Globus pallidus (tissue), 1 donor: ENCODE measurements at regions not wholly inside any gene's neighbourhood (a gene's known extent, or its start where the extent isn't known, plus 50 kb on each side); places are given as distances from the start of the nearest gene placed in this dataset.
"Not testable (repeated sequence)": the region's sequence is repeated elsewhere in the genome, so short reads cannot be mapped to it uniquely, and the experiment has no call there.

Experiments used
- DNase-seq: peaks from one replicate; pipeline ENCODE4 v3.0.0-alpha.2; 2015; ENCODE audit warnings: low spot score

DNA sequence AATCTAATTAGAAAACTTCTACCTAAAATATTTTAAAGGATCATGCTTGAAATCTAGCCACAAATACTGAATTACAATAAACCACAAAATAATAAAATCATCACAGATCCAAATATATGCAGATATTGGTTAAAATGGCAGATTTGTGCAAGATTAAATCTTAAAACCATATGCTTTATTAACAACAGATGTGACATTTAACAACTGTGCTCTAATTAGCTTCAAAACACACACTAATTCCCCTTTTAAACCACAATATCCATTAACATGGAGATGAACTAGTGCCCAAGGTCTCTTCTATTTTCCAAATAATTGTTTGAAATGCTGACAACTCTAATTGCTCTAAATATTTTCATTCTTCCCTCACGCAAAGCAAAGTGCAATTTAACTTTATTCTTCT is 1530.3 kb downstream of the SI start:
- DNase-seq: no peak

DNA sequence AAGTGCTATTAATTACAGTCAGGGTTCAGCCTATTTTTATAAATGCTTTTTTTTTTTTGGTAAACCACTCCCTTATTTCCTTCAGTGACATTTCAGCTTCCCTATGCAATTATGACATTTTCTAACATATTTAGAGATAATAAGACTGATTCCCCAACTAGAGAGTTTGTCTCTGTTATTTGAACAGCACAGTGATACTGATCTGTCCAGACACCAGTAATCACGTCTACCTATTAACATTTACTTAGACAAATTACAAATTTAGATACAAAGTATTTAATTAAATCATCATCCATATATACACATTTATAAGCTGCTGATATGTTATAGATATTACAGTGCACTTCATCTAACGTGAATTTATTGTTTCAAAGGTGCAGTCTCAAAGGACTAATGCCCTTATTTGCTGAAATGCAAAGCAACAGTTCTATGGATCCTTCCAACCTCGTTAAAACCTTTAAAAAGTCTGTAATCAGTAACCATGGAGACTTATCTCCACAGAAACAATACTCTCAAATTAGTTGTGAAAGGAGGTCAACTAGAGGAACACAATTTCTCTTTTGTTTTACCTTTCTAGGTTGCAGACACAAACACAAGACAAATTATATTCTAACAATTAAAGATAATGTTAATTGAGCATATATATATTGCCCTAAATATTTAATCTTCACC is 1531.1 kb downstream of the SI start:
- no peak for DNase-seq

DNA sequence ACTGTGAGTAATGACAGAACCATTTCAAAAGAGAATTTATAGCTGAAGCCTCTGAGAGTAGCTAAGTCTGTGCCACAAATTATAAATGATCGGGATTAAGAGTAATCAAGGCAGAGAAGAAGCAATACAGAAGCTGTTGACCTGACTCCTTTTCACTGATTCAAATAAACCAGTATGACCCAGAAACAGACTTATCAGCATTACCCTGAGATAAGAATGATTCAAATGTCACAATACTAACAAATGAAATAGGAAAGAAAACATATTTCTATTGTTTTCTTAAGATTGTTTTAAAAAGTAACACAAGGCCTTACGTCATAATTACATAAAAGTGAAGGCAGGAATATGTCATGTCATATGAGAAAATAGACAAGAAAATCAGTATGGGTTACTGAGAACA is 1534.6 kb downstream of the SI start:
- DNase-seq: no peak

DNA sequence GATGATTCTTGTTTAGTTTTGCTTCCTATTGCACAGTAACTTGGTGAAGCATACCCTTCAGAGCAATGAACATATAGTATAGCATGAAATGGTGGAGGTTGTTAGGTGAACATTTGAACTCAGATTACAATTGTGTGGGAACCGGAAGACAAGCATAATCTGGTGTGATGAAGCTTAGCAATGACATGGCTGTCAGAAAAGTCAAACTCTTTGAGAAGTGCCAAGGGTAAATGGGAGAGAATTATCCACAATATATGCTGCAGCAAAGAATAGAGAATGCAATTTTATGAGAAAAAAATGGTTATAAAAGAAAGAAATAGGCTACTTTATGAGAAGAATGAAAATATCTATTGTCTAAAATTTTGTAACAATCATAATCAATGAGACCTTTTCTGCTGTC is 1536.7 kb downstream of the SI start:
- DNase-seq: no peak

DNA sequence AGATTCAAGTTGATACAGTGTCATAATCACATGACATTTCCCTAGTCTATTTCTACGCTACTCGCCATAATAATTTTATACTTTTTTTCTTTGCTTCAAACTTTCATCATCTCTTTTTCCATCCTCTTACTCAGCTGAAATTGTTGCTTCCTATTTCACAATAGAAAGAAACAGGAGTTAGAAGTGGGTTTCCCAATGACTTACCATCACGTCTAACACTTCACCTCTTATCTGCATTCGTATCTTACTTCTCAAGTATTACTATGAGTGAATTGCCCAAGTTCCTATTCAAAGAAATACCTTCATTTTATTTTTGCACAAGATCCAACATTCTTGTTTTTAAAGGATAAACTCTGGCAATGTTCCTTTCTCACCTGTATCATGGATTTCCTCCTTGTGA is 1539.9 kb downstream of the SI start:
- no peak for DNase-seq

DNA sequence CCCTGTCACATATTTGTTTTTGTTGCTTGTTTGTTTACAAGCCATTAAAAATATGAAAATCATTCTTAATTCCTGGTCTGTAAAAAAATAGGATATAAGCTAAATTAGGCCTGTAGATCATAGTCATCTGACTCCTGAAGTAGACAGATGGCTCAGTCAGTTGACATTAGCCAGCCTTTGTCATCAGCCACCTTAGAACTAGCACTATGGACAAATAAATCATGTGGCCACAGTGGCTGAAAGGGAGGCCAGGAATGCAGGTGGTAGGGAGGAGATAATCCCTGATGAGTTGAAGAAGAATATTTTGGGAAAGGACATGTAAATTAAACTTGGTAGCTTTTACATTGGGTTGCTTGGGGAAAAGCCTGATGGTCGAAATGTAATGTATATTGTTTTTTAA is 1544.9 kb downstream of the SI start:
- DNase-seq: no peak

DNA sequence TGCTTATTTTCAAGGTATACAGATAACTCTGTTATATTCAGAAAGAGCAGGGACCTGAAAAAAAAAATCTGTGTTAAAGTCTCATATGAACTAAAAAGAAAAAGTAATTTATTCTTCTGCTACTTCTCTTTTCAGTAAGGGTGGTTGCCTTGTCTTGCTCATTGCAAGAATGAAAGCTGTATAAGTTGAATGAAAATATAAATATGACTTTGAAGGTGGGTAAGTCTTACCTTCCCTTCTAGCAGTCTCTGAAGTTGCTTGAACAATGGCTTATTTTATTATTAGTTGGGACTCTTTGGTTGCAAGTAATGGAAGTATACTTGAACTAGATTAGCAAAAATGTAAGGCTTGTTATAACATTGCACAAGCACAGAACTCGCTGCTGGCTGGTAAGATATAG is 1554.9 kb downstream of the SI start:
- no peak for DNase-seq

DNA sequence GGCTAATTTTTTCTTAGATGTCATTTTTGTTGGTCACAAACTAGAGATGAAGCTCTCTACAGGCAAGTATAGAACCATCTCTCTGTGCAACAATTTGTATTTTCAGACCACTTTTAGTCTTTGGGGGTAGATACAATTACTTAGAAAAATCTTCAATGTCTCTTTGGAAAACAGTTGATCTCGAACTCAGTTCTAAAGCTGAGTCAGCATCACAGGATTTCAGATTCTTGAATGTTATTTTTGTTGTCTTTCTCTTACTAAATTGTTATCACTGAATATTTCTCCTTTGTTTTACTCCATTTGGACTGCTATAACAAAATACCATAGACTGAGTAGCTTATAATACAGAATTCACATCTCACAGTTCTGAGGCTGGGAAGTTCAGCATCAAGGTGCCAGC is 1557.0 kb downstream of the SI start:
- DNase-seq: no peak

DNA sequence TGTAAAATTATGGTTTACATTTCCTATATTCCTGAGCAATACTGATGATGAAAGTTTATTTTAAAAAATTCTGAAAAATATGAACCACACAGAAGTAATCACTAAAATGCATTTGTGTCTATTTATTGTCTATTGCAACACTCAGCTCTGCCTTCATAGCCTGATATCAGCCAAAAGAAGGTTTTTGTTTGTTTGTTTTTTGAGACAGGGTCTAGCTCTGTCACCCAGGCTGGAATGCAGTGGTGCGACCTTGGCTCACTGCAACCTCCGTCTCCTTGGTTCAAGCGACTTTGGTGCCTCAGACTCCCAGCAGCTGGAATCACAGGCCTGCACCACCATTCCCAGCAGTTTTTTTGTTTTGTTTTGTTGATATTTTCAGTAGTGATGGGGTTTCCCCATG is 1560.2 kb downstream of the SI start:
- no peak for DNase-seq

DNA sequence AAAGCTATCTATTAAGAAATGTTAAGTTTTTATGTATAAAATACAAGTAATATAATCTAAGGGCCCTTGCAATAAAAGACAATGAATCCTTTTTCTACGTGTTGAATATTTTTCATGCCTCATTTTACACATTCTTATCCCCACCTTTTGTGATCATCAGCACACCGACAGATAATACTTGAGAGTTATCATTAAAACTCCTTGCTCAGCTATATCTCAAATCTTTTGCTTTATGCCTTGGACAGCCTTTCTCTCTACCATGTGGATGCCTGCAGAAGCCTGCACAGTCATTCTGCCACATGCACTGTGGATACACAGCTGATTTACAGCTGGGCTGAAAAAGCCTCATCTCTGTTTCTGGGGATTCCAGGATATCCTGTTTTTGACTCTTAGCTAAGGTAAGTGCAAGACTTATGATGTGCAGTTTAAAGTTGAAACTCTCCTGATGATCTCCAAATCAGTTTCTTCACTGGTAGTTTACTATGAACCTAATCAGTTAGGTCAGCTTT is 1565.1 kb downstream of the SI start:
- DNase-seq: no peak

DNA sequence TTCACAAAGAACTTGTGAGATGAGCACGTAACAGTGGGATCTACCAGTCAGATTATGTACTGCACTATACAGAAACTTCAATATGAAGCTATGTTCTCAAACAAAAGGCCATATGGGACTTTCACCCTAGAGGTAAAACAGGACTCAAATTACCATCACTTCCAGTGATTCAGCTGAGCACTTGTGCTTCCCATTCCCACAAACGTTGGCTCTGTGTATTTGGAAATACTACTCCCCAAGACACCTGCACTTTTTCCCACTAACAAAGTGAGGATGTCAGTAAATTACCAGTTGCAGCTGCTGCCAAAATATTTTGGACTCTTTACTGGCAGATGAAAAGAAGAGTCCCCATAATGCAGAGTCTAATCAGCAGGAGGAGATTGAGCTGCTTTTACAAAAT is 1570.1 kb downstream of the SI start:
- DNase-seq: no peak

DNA sequence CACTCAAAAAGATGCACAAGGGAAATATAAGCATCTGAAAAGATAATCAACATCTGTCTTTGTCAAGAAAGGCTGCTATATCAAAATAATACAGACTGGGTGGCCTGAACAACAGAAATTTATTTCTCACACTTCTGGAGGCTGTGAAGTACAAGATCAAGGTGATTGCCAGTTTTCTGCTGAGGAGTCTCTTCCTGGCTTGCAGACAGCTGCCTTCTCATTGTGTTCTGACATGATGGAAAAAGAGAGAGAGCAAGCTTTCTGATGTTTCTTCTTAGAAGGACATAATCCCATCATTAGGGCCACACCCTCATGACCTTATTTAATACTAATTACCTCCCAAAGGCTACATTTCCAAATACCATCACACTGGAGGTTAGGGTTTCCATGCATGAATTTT is 1573.3 kb downstream of the SI start:
- DNase-seq: no peak

DNA sequence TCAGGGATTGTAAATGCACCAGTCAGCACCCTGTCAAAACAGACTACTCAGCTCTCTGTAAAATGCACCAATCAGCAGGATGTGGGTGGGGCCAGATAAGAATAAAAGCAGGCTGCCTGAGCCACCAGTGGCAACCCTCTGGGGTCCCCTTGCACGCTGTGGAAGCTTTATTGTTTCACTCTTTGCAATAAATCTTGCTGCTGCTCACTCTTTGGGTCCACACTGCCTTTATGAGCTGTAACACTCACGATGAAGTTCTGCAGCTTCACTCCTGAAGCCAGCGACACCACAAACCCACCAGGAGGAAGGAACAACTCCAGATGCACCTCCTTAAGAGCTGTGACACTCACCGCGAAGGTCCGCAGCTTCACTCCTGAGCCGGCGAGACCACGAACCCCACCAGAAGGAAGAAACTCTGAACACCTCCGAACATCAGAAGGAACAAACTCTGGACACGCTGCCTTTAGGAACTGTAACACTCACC is 1578.5 kb downstream of the SI start:
- DNase-seq: not testable (repeated sequence)

DNA sequence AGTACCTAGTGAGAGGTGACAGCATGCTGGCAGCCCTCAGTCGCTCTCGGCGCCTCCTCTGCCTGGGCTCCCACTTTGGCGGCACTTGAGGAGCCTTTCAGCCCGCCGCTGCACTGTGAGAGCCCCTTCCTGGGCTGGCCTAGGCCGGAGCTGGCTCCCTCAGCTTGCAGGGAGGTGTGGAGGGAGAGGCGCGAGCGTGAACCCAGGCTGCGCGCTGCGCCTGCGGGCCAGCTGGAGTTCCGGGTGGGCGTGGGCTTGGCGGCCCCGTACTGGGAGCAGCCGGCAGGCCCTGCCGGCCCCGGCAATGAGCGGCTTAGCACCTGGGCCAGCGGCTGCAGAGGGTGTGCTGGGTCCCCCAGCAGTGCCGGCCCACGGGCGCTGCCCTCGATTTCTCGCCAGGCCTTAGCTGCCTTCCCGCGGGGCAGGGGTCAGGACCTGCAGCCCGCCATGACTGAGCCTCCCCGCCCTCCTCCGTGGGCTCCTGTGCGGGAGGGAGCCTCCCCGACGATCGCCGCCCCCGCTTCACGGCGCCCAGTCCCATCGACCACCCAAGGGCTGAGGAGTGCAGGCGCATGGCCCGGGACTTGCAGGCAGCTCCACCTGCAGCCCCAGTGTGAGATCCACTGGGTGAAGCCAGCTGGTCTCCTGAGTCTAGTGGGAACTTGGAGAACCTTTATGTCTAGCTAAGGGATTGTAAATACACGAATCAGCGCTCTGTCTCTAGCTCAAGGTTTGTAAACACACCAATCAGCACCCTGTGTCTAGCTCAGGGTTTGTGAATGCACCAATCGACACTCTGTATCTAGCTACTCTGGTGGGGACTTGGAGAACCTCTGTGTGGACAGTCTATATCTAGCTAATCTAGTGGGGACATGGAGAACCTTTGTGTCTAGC is 1579.2 kb downstream of the SI start:
- DNase-seq: not testable (repeated sequence)

DNA sequence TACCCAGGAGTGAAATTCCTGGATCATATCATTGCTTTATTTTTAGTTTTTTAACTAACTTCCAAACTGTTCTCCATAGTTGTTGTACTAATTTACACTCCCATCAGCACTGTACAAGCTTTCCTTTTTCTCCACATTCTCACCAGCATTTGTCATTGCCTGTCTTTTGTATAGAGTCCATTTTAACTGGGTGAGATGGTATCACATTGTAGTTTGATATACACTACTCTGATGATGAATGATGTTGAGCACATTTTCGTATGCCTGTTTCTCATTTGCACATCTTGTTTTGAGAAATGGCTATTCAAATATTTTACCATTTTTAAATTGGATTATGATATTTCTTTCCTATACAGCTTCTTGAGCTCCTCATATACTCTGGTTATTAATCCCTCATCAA is 1586.6 kb downstream of the SI start:
- no peak for DNase-seq

DNA sequence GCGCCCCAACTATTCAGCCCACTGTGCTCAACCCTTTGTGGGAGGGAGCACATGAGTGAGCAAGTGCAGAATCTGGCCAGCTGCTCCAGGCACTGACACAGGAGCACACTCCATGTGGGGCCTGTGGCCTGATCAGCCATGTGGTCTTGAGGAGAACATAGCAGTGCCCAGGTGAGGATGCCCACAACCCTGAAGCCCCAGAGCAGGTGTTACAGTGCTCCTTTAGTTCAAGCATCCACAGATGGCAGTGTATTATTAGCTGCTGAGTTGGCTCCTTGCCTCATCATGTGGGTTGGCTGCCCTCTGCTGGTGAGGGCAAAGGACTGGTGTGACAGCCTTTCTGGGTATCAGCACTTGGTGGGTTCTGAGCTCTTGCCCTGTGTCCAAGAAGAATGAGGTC is 1588.2 kb downstream of the SI start:
- DNase-seq: peak; percentile 11

DNA sequence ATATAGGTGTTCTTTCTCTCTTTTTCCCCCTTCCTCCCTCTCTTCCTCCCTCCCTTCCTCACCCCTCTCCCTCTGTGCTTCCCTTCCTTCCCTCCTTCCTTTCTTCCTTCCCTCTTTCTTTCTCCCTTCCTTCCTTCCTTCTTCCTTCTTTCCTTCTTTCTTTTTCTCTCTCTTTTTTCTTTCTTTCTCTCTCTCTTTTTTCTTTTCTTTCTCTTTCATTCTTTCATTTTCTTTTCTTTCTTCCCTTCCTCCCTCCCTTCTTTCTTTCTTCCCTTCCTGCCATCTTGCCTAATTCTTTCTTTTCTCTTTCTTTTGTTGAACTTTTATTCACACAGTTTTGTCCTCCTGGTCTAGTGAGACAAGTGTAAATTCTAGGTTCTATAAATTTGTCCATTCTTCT is 1595.6 kb downstream of the SI start:
- DNase-seq: no peak

DNA sequence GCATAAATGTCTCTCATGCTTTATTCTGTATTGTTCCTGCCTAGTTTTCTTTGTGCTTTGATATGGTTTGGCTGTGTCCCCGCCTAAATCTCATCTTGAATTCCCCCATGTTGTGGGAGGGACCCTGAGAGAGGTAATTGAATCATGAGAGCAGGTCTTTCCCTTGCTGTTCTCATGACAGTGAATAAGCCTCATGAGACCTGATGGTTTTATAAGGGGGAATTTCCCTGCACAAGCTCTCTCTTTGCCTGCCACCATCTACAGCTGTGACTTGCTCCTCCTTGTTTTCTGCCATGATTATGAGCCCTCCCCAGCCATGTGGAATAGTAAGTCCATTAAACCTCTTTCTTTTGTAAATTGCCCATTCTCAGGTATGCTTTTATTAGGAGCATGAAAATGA is 1596.6 kb downstream of the SI start:
- DNase-seq: no peak

DNA sequence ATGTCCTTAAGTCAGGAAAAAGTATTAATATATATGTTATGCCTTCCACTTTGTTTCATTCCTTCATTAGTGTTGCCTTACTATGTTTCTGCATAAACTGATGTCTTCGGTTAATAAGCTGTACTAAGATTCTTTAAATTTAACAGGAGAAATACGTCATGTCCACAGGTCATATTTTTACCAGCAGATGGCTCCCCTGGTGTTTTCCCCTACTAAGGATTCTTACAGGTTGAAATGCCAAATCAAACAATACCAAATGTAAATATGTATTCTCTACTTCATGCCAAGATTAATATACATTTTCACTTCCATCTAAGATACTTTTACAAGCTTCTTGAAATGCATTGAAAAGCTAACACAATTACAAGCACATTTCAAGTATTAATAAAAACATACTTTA is 1602.1 kb downstream of the SI start:
- DNase-seq: no peak

DNA sequence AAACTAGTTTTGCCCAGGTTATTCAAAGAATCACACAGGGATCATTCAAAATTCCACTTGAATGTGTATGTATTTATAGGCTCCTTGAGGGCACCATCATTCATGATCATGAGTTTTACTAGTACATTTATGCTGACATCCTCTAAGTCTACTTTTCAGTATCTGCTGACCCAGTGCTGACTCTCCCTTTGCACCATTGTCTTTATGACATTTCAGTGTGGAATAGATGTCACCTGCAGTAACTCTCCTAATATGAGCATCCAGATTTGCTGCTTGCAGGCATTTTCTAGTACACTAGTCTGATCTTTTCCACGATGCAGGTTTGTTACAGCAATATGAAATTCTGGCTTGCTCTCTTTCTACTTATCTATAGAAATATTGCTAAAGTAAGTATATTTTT is 1603.5 kb downstream of the SI start:
- DNase-seq: no peak

DNA sequence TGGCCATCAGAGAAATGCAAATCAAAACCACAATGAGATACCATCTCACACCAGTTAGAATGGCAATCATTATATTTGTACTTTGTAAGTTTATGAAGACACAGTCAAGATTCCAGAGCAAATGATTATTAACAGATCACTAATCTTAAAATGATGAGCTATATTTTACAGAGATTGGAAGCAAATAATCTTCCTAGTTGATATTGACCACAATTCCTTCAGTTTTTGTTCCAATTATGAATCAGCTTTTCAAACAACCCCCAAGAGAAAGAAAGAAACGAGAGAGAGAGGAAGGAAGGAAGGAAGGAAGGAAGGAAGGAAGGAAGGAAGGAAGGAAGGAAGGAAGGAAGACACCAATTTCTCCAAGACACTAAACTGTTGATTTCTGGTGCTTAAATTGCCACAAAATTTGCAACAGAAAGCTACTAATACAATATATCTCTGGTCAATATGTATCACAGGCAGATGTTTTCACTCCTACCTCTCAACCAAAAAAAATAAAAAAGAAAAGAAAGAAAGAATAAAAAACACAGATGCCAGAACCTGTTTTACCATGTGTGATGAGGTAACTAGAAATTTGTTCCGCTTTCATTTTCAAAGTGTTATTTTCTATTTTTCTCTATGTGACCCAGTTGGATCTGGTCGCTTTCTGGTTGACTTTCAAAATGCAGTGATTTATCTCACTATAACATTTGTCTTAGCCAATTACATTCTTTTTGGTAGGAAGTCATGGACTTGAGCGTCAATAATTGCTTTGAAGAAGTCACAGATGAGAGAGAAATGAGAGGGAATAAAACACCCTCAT is 1609.6 kb downstream of the SI start:
- no peak for DNase-seq

DNA sequence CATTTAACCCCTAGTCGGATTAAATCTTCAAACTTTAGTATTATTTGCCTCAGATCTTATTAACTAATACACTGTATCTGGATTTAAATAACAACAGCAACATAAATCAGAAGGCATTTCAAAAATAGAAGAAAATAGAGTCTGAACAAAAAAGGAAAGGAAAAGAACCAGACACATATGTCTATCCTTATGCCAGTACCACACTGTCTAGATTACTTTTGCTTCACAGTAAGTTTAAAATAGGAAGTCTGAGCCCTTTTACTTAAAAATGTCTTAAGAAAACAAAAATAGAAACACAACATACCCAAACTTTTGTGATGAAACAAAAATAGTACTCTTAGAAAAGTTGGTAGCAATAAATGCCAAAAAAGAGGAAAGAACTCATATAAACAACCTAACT is 1615.8 kb downstream of the SI start:
- DNase-seq: no peak

DNA sequence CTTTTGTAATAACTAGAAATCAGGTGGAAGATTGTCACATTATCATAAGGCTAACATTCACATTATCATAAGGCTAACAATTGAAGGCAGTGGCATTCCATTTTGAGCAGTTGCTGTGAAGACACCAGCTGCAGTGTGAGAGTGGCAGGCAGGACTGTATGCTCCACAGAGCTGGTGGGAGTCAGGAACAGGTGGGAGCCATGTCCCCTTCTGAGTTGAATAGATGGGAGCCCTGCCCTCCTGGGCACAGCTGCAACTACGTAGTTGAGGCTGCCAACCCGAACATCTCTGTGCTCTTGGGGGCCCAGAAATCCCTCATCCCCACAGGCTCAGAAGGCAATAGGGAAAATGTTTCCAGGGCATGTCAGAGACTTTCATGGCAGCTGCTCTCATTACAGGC is 1627.6 kb downstream of the SI start:
- DNase-seq: no peak
